Ishikawa (cell line): ENCODE measurements at regions not wholly inside any gene's neighbourhood (a gene's known extent, or its start where the extent isn't known, plus 50 kb on each side); places are given as distances from the start of the nearest gene placed in this dataset.

ENCODE experiments used
- CEBPB ChIP-seq: IDR thresholded peaks from 2 replicates; pipeline ENCODE4 v1.6.1; 2012
- EP300 ChIP-seq: IDR thresholded peaks from 2 replicates; pipeline ENCODE4 v1.6.1; 2012; ENCODE audit warnings: borderline replicate concordance
- FOXM1 ChIP-seq: IDR thresholded peaks from 2 replicates; pipeline ENCODE4 v1.6.1; 2012; ENCODE audit warnings: low read depth, borderline replicate concordance
- MAX ChIP-seq: IDR thresholded peaks from 2 replicates; pipeline ENCODE4 v1.6.1; 2012
- TAF1 ChIP-seq: IDR thresholded peaks from 2 replicates; pipeline ENCODE4 v1.6.1; 2012; ENCODE audit warnings: low read depth, mild to moderate bottlenecking
- USF1 ChIP-seq: IDR thresholded peaks from 2 replicates; pipeline ENCODE4 v1.6.1; 2012
- YY1 ChIP-seq: IDR thresholded peaks from 2 replicates; pipeline ENCODE4 v1.6.1; 2012; ENCODE audit warnings: low read depth

- TF ChIP-seq MAX (no peak), TAF1 (no peak), FOXM1 (no peak), CEBPB (no peak), YY1 (no peak), USF1 (no peak), EP300 (no peak)
Measured at GRCh38 chr14:104386151-104386841, 193.3 kb upstream of the C14orf180 start.
